Upper lobe of left lung (tissue), 6 donors: ENCODE measurements at regions not wholly inside any gene's neighbourhood (a gene's known extent, or its start where the extent isn't known, plus 50 kb on each side); places are given as distances from the start of the nearest gene placed in this dataset.
A peak's percentile ranks its signal among the peaks of the same experiment; 100 is the strongest.

Source experiments
- ATAC-seq, 2 donors: fragments of 200-7000 bp; cut with Tn5 transposase; one replicate each; pipeline ENCODE4 v1.9.1; 2022; ENCODE audit warnings: mild to moderate bottlenecking in 2 of 2, moderate library complexity in 2 of 2; ENCODE audit not compliant: low FRiP score in 2 of 2
- DNase-seq, 2 donors: peaks; one replicate each; pipeline ENCODE4 v3.0.0-alpha.2; 2019 to 2020
- H3K27ac ChIP-seq, 4 donors: fragments of 200-600 bp; sonication (generic); one replicate each; pipeline ENCODE4 v1.5.1; 2016 to 2019
- H3K27me3 ChIP-seq, 4 donors: fragments of 200-600 bp; sonication (generic); one replicate each; pipeline ENCODE4 v1.5.1; 2017 to 2019
- H3K36me3 ChIP-seq, 4 donors: fragments of 200-600 bp; sonication (generic); one replicate each; pipeline ENCODE4 v1.5.1; 2016 to 2019
- H3K4me1 ChIP-seq, 4 donors: fragments of 200-600 bp; sonication (generic); one replicate each; pipeline ENCODE4 v1.5.1; 2018 to 2019
- H3K4me3 ChIP-seq, 4 donors: fragments of 200-600 bp; sonication (generic); one replicate each; pipeline ENCODE4 v1.5.1; 2017 to 2019; ENCODE audit warnings: mild to moderate bottlenecking in 2 of 4, moderate library complexity in 1 of 4
- H3K9me3 ChIP-seq, 4 donors: fragments of 200-600 bp; sonication (generic); one replicate each; pipeline ENCODE4 v1.5.1; 2018 to 2019
- CTCF ChIP-seq, 6 experiments: fragments of 450-650 bp in 4 of 6; fragments of 200-600 bp in 2 of 6; sonication (generic) in 2 of 6; IDR thresholded peaks; one replicate each; pipeline ENCODE4 v1.5.1; 2016 to 2019; ENCODE audit warnings: antibody characterized with exemption in 6 of 6
- EP300 ChIP-seq, 4 donors: sonication (generic); formaldehyde crosslinking; IDR thresholded peaks; one replicate each; pipeline ENCODE4 v1.5.1; 2017; ENCODE audit warnings: antibody characterized with exemption in 4 of 4, control low read depth in 2 of 4
- POLR2A ChIP-seq, 4 donors: fragments of 450-650 bp; IDR thresholded peaks; one replicate each; pipeline ENCODE4 v1.5.1; 2016 to 2017; ENCODE audit warnings: antibody characterized with exemption in 4 of 4, mild to moderate bottlenecking in 2 of 4
- POLR2AphosphoS5 ChIP-seq, 2 donors: sonication (generic); formaldehyde crosslinking; IDR thresholded peaks; one replicate each; pipeline ENCODE4 v1.5.1; 2017; ENCODE audit warnings: antibody characterized with exemption in 2 of 2
- WGBS, 2 donors: methylation state at CpG; one replicate each; pipeline ENCODE4 v1.1.5; 2017 to 2018; 5-methylcytosine and 5-hydroxymethylcytosine counted together
- donor health status: DM: no; HTN: no; CAD: no; lungs with moderate emphysema.
- donor health status: DM: no; HTN: yes; CAD: no; lungs with severe emphysema.

GRCh38 chr1:193365966-193366365, 179.6 kb upstream of the B3GALT2 start:
- ATAC-seq (no peak), DNase-seq (no peak)
- TF ChIP-seq CTCF (IDR thresholded peaks at IDR 0.05) (no peak), POLR2AphosphoS5 (IDR thresholded peaks at IDR 0.05) (no peak), POLR2A (IDR thresholded peaks at IDR 0.05) (no peak), EP300 (IDR thresholded peaks at IDR 0.05) (no peak)
- no peak overlapping the region for H3K27ac ChIP-seq
- no peaks in the 10 kb centered on the region for H3K27me3 ChIP-seq
- no peaks in the 10 kb centered on the region for H3K4me1 ChIP-seq
- H3K36me3 ChIP-seq = no peaks in the 10 kb centered on the region
- 84 to 86% methylated on average over 2 of the region's 2 CpGs for WGBS, 2 donors
- H3K4me3 ChIP-seq = no peak overlapping the region
- no peaks in the 10 kb centered on the region for H3K9me3 ChIP-seq

GRCh38 chr1:193359631-193360030, 173.2 kb upstream of the B3GALT2 start:
- TF ChIP-seq CTCF (IDR thresholded peaks at IDR 0.05) (no peak), EP300 (IDR thresholded peaks at IDR 0.05) (no peak), POLR2AphosphoS5 (IDR thresholded peaks at IDR 0.05) (no peak), POLR2A (IDR thresholded peaks at IDR 0.05) (no peak)
- DNase-seq = no peak
- WGBS, 2 donors = 94 to 97% methylated on average over 5 of the region's 5 CpGs
- no peaks in the 10 kb centered on the region for H3K4me1 ChIP-seq
- H3K9me3 ChIP-seq = no peaks in the 10 kb centered on the region
- H3K27me3 ChIP-seq = no peaks in the 10 kb centered on the region
- no peak overlapping the region for H3K27ac ChIP-seq
- no peak for ATAC-seq
- H3K36me3 ChIP-seq = no peaks in the 10 kb centered on the region
- H3K4me3 ChIP-seq = no peak overlapping the region

- no peak for TF ChIP-seq POLR2AphosphoS5 (IDR thresholded peaks at IDR 0.05)
- no peak for TF ChIP-seq POLR2A (IDR thresholded peaks at IDR 0.05)
- no peak for TF ChIP-seq CTCF (IDR thresholded peaks at IDR 0.05)
- no peak for TF ChIP-seq EP300 (IDR thresholded peaks at IDR 0.05)
- Histone ChIP-seq H3K9me3 (no peaks in the 10 kb centered on the region), H3K4me1 (no peaks in the 10 kb centered on the region), H3K36me3 (no peaks in the 10 kb centered on the region), H3K27me3 (no peaks in the 10 kb centered on the region), H3K27ac (no peak overlapping the region), H3K4me3 (no peak overlapping the region)
- no peak for ATAC-seq
- no peak for DNase-seq
- WGBS, 2 donors = 77 to 81% methylated on average over 3 of the region's 3 CpGs
These were observed 172.0 kb upstream of the B3GALT2 start for GRCh38 chr1:193358419-193358818.

- Histone ChIP-seq H3K4me3 (no peak overlapping the region), H3K36me3 (no peaks in the 10 kb centered on the region), H3K27ac (no peak overlapping the region), H3K4me1 (no peaks in the 10 kb centered on the region), H3K27me3 (no peaks in the 10 kb centered on the region), H3K9me3 (no peaks in the 10 kb centered on the region)
- ATAC-seq (peak in 1 of 2 donors; percentile 19), DNase-seq (no peak)
- 90 to 93% methylated on average over 4 of the region's 4 CpGs for WGBS, 2 donors
- no peak for TF ChIP-seq POLR2AphosphoS5 (IDR thresholded peaks at IDR 0.05)
- TF ChIP-seq CTCF (IDR thresholded peaks at IDR 0.05) = no peak
- TF ChIP-seq EP300 (IDR thresholded peaks at IDR 0.05) = no peak
- TF ChIP-seq POLR2A (IDR thresholded peaks at IDR 0.05) = no peak
These were observed 169.8 kb upstream of the B3GALT2 start for GRCh38 chr1:193356249-193356648.

- no peaks in the 10 kb centered on the region for H3K36me3 ChIP-seq
- TF ChIP-seq POLR2A (IDR thresholded peaks at IDR 0.05) (no peak), CTCF (IDR thresholded peaks at IDR 0.05) (no peak), POLR2AphosphoS5 (IDR thresholded peaks at IDR 0.05) (no peak), EP300 (IDR thresholded peaks at IDR 0.05) (no peak)
- ATAC-seq (no peak), DNase-seq (no peak)
- WGBS, 2 donors = 70 to 76% methylated on average over 2 of the region's 2 CpGs
- H3K4me1 ChIP-seq = no peaks in the 10 kb centered on the region
- H3K4me3 ChIP-seq = no peak overlapping the region
- H3K27me3 ChIP-seq = no peaks in the 10 kb centered on the region
- H3K27ac ChIP-seq = no peak overlapping the region
- no peaks in the 10 kb centered on the region for H3K9me3 ChIP-seq
These were observed 169.2 kb upstream of the B3GALT2 start for GRCh38 chr1:193355626-193356025.
